GM21390 (cell line): ENCODE measurements at regions not wholly inside any gene's neighbourhood (a gene's known extent, or its start where the extent isn't known, plus 50 kb on each side); places are given as distances from the start of the nearest gene placed in this dataset.

Source experiments
- ATAC-seq: cut with Tn5 transposase; IDR thresholded peaks from one replicate; pipeline ENCODE4 v1.9.1; 2021; ENCODE audit not compliant: unreplicated experiment

- ATAC-seq: no peak
Measured at GRCh38 chr13:109451726-109452125, 334.7 kb downstream of the IRS2 start.

- ATAC-seq: no peak
Measured at GRCh38 chr13:109448629-109449028, 337.8 kb downstream of the IRS2 start.

- no peak for ATAC-seq
Measured at GRCh38 chr13:109447667-109448066, 338.7 kb downstream of the IRS2 start.

- no peak for ATAC-seq
Measured at GRCh38 chr13:109440320-109440719, 346.1 kb downstream of the IRS2 start.

GRCh38 chr13:109439813-109440212 lies 346.6 kb downstream of the IRS2 start:
- no peak for ATAC-seq

GRCh38 chr13:109436841-109437240 lies 349.5 kb downstream of the IRS2 start:
- ATAC-seq: no peak

- ATAC-seq: no peak
Measured at GRCh38 chr13:109436055-109436622, 350.2 kb downstream of the IRS2 start.

- no peak for ATAC-seq
Measured at GRCh38 chr13:109431217-109431616, 355.2 kb downstream of the IRS2 start.

GRCh38 chr13:109428146-109428545 lies 358.2 kb downstream of the IRS2 start:
- no peak for ATAC-seq

GRCh38 chr13:109427695-109428094 lies 358.7 kb downstream of the IRS2 start:
- no peak for ATAC-seq

GRCh38 chr13:109427148-109427547 lies 359.2 kb downstream of the IRS2 start:
- no peak for ATAC-seq

- no peak for ATAC-seq
Measured at GRCh38 chr13:109426690-109426990, 359.7 kb downstream of the IRS2 start.

GRCh38 chr13:109425821-109426689 lies 360.3 kb downstream of the IRS2 start:
- ATAC-seq: no peak

GRCh38 chr13:109422161-109422560 lies 364.2 kb downstream of the IRS2 start:
- no peak for ATAC-seq

GRCh38 chr13:109419896-109420295 lies 366.5 kb downstream of the IRS2 start:
- ATAC-seq: no peak

GRCh38 chr13:109418111-109418510 lies 368.3 kb downstream of the IRS2 start:
- ATAC-seq: no peak

- no peak for ATAC-seq
Measured at GRCh38 chr13:109416001-109416400, 370.4 kb downstream of the IRS2 start.

GRCh38 chr13:109415057-109415456 lies 371.3 kb downstream of the IRS2 start:
- ATAC-seq: no peak

GRCh38 chr13:109412283-109412901 lies 374.0 kb downstream of the IRS2 start:
- no peak for ATAC-seq

- no peak for ATAC-seq
Measured at GRCh38 chr13:109410868-109411267, 375.5 kb downstream of the IRS2 start.

GRCh38 chr13:109408591-109409382 lies 377.6 kb downstream of the IRS2 start:
- ATAC-seq: no peak
